ENCODE measurements at regions not wholly inside any gene's neighbourhood (a gene's known extent, or its start where the extent isn't known, plus 50 kb on each side); places are given as distances from the start of the nearest gene placed in this dataset.

DNA sequence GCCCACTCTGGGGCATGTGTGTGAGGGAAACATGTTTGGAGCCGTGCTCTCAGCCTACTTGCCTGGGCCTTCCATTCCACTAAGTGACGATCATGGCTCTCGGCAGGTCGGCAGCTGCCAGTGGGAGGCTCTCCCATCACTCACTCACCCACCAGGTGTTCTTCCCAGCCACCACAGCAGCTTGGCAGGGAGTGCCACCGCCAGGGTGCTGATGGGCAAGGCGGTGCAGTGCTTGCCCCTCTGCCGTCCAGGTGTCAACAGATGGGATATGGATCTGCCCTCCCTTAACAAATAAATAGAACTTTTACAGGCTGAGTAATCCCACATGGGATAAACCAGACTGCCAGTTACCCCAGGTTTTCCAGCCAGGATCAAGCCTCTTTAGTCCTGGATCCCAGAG lies 205.5 kb upstream of the TMEM45B start:
- Mint-ChIP-seq H3K4me1 (no peaks in the 10 kb centered on the region; a peak in 1 of 4 replicates), H3K4me3 (no peak overlapping the region), H3K27ac (no peak overlapping the region), H3K36me3 (ENCODE audit: insufficient read depth in 1 of 3, low read depth in 3 of 3) (no peaks in the 10 kb centered on the region), H3K9me3 (no peaks in the 10 kb centered on the region), H3K27me3 (ENCODE audit: low read depth) (no peaks in the 10 kb centered on the region; the same call in none of the 2 replicates)
- Histone ChIP-seq H4K8ac (replicated peaks; ENCODE audit: insufficient read length, low read depth, low read length) (no peak overlapping the region), H3K79me1 (ENCODE audit: insufficient read depth, low read depth, low read length, poor library complexity, severe bottlenecking) (no peaks in the 10 kb centered on the region), H3K27me3 (ENCODE audit: insufficient read depth, low read length) (no peaks in the 10 kb centered on the region), H2AK5ac (ENCODE audit: insufficient read length, low read length) (no peak overlapping the region), H3K9ac (ENCODE audit: extremely low read depth, insufficient read length, low read length) (no peak overlapping the region), H3K56ac (ENCODE audit: insufficient read length, low read depth, low read length) (no peak overlapping the region), H2BK120ac (ENCODE audit: low read depth, low read length, poor library complexity, severe bottlenecking) (no peak overlapping the region), H3K9me3 (ENCODE audit: control insufficient read depth, low read depth, low read length) (no peaks in the 10 kb centered on the region), H3K14ac (ENCODE audit: insufficient read depth, low read length) (no peak overlapping the region), H3K4me1 (ENCODE audit: insufficient read depth, low read length) (no peaks in the 10 kb centered on the region), H3K4ac (ENCODE audit: low read depth, low read length) (no peak overlapping the region), H4K5ac (ENCODE audit: insufficient read length, low read depth, low read length) (no peak overlapping the region), H2BK20ac (ENCODE audit: low read depth, low read length, poor library complexity, severe bottlenecking) (no peak overlapping the region), H3K18ac (ENCODE audit: insufficient read length, low read depth, low read length) (no peak overlapping the region), H2BK5ac (ENCODE audit: insufficient read length, low read length) (no peak overlapping the region), H3K79me2 (ENCODE audit: insufficient read depth, low read length) (no peaks in the 10 kb centered on the region), H3K23me2 (ENCODE audit: insufficient read length, low read depth, low read length, poor library complexity, severe bottlenecking) (no peaks in the 10 kb centered on the region), H2BK15ac (ENCODE audit: low read depth, low read length) (no peak overlapping the region), H4K20me1 (ENCODE audit: control insufficient read depth, insufficient read depth, insufficient read length) (no peaks in the 10 kb centered on the region), H2AFZ (ENCODE audit: low read length) (no peak overlapping the region), H4K91ac (ENCODE audit: insufficient read length, low read depth, low read length) (no peak overlapping the region), H3K23ac (ENCODE audit: insufficient read length, low read depth, low read length) (no peak overlapping the region), H3T11ph (ENCODE audit: low read length) (no peak overlapping the region), H2BK12ac (ENCODE audit: insufficient read length, low read depth, low read length) (no peak overlapping the region), H3K27ac (ENCODE audit: insufficient read length, low read depth, low read length) (no peak overlapping the region), H3K4me2 (ENCODE audit: insufficient read depth, insufficient read length, low read length) (no peak overlapping the region)
- no peak for DNase-seq
- no CpG with 5 or more reads among the region's 7 CpGs for WGBS (ENCODE audit: extremely low coverage, insufficient read length, low lambda C conversion rate)
- TF ChIP-seq, protein P1, sequence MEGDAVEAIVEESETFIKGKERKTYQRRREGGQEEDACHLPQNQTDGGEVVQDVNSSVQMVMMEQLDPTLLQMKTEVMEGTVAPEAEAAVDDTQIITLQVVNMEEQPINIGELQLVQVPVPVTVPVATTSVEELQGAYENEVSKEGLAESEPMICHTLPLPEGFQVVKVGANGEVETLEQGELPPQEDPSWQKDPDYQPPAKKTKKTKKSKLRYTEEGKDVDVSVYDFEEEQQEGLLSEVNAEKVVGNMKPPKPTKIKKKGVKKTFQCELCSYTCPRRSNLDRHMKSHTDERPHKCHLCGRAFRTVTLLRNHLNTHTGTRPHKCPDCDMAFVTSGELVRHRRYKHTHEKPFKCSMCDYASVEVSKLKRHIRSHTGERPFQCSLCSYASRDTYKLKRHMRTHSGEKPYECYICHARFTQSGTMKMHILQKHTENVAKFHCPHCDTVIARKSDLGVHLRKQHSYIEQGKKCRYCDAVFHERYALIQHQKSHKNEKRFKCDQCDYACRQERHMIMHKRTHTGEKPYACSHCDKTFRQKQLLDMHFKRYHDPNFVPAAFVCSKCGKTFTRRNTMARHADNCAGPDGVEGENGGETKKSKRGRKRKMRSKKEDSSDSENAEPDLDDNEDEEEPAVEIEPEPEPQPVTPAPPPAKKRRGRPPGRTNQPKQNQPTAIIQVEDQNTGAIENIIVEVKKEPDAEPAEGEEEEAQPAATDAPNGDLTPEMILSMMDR (conservative IDR thresholded peaks at IDR 0.05) = no peak
